ENCODE measurements at regions not wholly inside any gene's neighbourhood (a gene's known extent, or its start where the extent isn't known, plus 50 kb on each side); places are given as distances from the start of the nearest gene placed in this dataset.
"Not testable (repeated sequence)": the region's sequence is repeated elsewhere in the genome, so short reads cannot be mapped to it uniquely, and the experiment has no call there.

GRCh38 chr12:67482751-67483661 lies 165.5 kb upstream of the DYRK2 start:
- DNase-seq (ENCODE audit: insufficient read length, low spot score) (no peak), FAIRE-seq (no peak)
- no peak for TF ChIP-seq POLR2A (IDR thresholded peaks at IDR 0.05; ENCODE audit: low read depth, low read length)

DNA sequence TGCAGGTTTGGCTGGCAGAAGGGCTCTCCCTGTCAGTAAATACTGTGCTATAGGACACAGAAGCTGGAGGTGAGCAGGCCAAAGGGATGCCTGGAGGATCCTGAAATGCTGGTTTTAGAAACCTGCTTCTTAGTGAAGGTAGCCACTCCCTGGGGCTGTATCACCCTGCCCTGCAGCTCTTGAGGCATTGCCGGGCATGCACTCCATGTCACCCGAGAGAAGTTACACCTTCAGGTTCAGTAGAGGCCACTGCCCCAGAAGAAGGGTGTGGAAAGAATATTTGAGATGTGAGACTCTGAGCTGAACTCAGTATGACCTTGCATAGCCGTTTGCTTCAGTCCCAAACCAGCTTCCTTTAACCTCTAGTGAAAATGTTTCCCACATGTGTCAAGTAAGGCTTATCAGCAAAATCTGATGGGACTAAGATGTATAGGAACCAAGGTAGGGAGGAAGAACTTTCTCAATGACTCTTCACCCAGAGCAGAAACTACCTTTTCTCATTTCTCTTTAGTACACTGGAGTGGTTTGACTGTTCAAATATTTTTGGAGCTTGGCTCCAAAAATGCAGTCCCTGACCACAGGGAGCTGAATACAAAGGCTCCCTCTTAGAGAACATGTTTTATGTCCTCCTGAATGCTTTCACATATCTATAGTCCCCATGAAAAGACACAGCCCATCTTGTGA lies 164.5 kb upstream of the DYRK2 start:
- no peak for DNase-seq (ENCODE audit: insufficient read length, low spot score)
- TF ChIP-seq POLR2A (IDR thresholded peaks at IDR 0.05; ENCODE audit: low read depth, low read length), result no peak
- FAIRE-seq, result no peak

DNA sequence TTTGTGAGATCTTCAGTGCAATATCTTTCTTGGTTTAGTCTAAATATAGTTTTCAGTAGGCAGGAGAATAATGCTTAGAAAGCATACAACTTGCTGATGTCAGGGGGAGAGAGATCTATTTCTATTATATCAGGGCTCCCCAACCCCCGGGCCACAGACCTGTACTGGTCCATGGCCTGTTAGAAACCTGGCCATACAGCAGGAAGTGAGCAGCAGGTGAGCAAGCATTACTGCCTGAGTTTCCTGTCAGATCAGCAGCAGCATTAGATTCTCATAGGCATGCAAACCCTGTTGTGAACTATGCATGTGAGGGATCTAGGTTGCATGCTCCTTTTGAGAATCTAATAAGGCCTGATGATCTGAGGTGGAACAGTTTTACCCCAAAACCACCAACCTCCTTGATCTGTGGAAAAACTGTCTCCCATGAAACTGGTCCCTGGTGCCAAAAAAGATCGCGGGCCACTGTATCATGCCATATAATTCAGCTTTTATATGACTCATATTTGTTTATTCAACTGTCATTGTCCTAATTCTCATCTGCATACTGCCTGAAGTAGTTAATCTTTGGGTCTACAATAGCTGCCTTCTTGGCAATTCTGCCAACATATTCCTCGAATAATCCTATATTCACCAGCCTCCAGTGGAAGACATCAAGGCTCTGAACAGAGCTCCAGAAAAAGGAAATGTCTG lies 163.6 kb upstream of the DYRK2 start:
- no peak for DNase-seq (ENCODE audit: insufficient read length, low spot score)
- no peak for FAIRE-seq
- no peak for TF ChIP-seq POLR2A (IDR thresholded peaks at IDR 0.05; ENCODE audit: low read depth, low read length)

DNA sequence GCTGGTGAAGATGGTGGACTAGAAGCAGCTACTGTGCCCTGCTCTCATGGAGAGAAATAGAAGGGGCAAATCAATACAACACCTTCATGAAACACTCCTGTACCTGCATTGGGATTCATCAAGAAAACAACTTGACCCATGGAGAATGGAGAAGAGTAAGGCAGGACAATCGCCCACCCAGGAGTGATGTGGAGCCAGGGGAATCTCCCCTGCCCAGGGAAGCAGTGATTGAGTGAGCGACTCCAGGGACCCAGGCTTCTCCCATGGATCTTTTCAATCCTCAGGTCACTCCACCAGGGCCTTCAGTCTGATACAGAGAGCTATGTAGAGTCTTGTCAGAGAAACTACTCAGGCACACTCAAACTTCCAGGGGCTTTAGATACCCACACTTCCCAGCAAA lies 161.9 kb upstream of the DYRK2 start:
- TF ChIP-seq POLR2A (IDR thresholded peaks at IDR 0.05; ENCODE audit: low read depth, low read length), result no peak
- DNase-seq (ENCODE audit: insufficient read length, low spot score) (no peak), FAIRE-seq (no peak)

GRCh38 chr12:67488349-67488748 lies 160.2 kb upstream of the DYRK2 start:
- DNase-seq (ENCODE audit: insufficient read length, low spot score); FAIRE-seq: not testable (repeated sequence)

DNA sequence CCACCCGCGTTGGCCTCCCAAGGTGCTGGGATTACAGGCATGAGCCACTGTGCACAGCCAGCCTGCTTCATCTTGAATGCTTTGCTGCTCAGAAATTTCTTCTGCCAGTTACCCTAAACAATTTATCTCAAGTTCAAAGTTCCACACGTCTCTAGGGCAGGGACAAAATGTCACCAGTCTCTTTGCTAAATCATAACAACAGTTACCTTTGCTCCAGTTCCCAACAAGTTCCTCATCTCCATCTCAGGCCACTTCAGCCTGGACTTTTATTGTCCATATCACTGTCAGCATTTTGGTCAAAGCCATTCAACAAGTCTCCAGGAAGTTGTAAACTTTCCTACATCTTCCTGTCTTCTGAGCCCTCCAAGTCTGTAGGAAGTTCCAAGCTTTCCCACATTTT lies 159.5 kb upstream of the DYRK2 start:
- no peak for TF ChIP-seq POLR2A (IDR thresholded peaks at IDR 0.05; ENCODE audit: low read depth, low read length)
- DNase-seq (ENCODE audit: insufficient read length, low spot score), result no peak
- FAIRE-seq, result no peak

DNA sequence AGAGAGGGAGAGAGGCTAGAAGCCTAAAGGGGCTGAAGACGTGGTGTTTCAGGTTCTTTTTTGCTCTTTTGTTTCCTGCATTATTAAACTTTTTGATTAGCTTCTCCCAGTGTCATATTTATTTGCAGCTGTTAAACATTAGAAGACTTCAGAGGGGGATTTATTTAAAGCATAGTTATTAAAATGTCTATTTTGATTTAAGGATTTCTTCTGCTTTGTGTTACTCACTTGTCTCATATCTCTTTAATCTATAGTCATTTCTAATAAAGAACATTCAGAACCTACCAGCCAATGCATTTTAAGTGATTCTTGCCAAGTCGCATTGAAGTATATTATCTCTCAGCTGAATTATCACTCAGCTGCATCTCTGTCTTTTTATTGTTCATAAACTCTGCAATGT lies 152.0 kb upstream of the DYRK2 start:
- no peak for TF ChIP-seq POLR2A (IDR thresholded peaks at IDR 0.05; ENCODE audit: low read depth, low read length)

GRCh38 chr12:67498991-67499390 lies 149.6 kb upstream of the DYRK2 start:
- no peak for DNase-seq (ENCODE audit: insufficient read length, low spot score)
- no peak for FAIRE-seq
- TF ChIP-seq POLR2A (IDR thresholded peaks at IDR 0.05; ENCODE audit: low read depth, low read length), result no peak

More for the DNA sequence above, 152.0 kb upstream of the DYRK2 start:
- FAIRE-seq, result no peak
- DNase-seq (ENCODE audit: insufficient read length, low spot score), result no peak

DNA sequence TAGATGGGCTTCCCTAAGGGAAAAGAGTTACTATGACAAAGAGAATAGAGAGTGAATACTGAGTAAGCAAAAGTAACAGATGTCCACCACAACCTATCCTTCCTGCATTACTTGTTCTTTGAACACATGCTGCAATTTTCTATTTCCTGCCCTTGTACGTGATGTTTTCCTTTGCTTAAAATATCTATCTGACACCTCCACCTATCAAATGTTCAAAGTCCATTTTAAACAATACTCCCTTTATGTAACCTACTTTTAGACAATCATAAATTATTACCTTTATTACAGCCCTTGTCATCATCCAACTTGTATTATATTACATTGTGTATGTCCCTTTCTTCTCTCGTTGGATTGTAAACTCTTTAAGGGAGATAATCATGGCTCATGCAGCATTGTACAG lies 147.2 kb upstream of the DYRK2 start:
- DNase-seq (ENCODE audit: insufficient read length, low spot score), result no peak
- no peak for TF ChIP-seq POLR2A (IDR thresholded peaks at IDR 0.05; ENCODE audit: low read depth, low read length)
- FAIRE-seq, result no peak

DNA sequence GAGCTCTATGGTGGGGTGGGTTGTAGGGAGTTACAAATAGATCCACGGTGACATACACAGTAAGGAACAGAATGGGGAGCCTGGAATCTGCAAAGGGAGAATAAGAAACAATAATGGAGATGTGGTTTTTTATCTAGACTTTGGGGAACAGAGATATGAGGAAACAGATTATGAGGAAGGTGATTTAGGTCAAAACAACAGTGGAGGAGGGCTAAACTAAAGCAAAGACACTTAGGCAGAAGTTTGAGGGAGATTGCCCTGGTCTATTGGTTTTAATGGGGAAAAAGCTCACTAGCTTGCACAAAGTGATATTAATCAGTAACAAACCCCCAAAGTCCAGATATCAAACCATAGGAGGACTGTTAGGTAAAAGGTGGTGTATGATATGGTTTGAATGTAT lies 144.5 kb upstream of the DYRK2 start:
- no peak for TF ChIP-seq POLR2A (IDR thresholded peaks at IDR 0.05; ENCODE audit: low read depth, low read length)
- DNase-seq (ENCODE audit: insufficient read length, low spot score) (no peak), FAIRE-seq (no peak)

GRCh38 chr12:67506739-67507138 lies 141.8 kb upstream of the DYRK2 start:
- DNase-seq (ENCODE audit: insufficient read length, low spot score), result no peak
- no peak for TF ChIP-seq POLR2A (IDR thresholded peaks at IDR 0.05; ENCODE audit: low read depth, low read length)
- no peak for FAIRE-seq

DNA sequence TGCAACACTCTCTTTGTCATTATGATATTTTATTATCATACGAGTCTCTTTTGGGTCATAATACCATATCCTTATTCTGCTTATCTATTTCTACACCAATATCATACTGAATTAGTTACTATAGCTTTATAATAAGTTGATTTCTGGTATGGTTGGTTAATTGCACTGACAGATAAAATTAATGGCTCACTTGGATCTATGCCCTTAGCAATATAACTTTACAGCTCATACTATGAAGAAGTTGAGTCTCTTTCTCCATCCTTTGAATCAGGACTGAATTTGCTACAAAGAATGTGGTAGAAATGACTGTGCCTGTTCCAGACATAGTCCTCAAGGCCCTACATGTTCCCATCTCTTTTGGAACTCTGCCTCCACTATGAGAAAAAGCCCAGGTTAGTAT lies 139.7 kb upstream of the DYRK2 start:
- no peak for DNase-seq (ENCODE audit: insufficient read length, low spot score)
- FAIRE-seq, result no peak
- no peak for TF ChIP-seq POLR2A (IDR thresholded peaks at IDR 0.05; ENCODE audit: low read depth, low read length)

DNA sequence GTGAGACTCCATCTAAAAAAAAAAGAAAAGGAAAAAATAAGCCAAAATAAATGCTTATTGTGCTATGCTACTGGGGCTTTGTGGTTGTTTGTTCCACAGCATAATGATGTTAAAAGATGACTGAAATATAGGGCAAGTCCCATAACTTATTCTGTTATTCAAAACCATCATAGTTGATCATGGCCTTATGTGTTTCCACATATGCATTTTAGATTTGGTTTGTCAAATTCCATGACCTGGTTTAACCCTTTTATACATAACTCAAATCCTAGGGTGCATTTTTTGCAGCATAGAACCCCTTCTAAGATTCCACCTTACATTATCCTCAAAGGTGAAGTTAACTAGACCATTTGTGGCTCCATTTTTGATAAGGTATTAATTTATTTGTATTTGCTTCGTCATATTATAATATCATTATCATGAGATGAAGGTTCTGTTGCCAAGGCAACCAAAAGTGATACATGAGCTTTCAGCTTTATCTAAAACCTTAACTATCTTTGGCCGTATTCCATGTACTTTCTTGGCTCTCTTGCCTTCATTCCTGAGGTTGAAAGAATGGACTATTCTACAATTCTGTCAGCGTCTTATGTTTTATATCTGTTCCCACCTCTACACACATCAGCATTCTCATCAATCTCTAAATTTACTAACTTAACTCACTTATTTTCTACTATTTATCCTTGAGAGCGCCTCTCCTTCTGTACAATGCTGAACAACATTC lies 138.7 kb upstream of the DYRK2 start:
- no peak for FAIRE-seq
- no peak for TF ChIP-seq POLR2A (IDR thresholded peaks at IDR 0.05; ENCODE audit: low read depth, low read length)

DNA sequence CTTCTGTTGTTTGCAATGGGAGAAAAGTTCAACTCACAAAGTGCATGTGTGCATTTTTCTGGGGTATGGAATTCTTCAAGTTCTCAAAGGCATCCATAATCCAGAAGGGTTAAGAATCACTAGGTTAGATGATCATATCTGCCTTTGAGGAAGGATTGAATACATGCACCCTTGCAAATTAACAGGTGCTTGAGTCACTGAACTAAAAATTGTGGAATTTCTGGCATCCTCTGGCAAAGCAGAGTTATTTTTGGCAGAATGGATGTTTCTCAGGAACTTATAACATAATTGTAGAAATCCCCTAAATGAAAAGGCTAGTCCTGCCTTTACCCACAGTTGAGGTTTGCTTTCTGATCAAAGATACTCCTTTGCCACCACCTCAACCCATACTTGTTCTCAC lies 136.5 kb upstream of the DYRK2 start:
- TF ChIP-seq POLR2A (IDR thresholded peaks at IDR 0.05; ENCODE audit: low read depth, low read length), result no peak
- FAIRE-seq, result no peak
- DNase-seq (ENCODE audit: insufficient read length, low spot score), result no peak

More for the DNA sequence above, 138.7 kb upstream of the DYRK2 start:
- DNase-seq (ENCODE audit: insufficient read length, low spot score), result no peak
